ENCODE measurements at regions not wholly inside any gene's neighbourhood (a gene's known extent, or its start where the extent isn't known, plus 50 kb on each side); places are given as distances from the start of the nearest gene placed in this dataset.

DNA sequence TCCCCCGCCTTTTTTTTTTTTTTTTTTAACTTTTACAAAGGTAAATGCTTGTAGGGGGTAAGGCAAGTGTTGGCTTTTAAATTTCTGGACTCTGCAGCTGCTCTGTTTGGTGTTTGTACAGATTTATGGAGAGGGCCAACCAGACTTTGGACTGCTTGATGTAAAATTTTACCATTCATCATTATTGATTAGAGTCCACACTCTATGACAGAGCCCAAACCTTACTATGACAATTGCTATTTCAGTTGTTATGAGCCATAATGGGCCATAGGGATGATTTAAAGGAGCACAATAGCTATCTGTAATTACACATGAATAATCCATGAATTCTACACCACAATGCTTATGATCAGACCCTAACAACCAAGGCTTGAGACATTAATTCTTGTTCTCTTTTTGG, 867.2 kb downstream of the NR2F1-AS1 start:
- Mint-ChIP-seq H3K4me3 (no peak overlapping the region), H3K4me1 (peaks cover 15% of the 10 kb centered on the region; the same call in 2 of the 3 replicates), H3K36me3 (ENCODE audit: low read depth) (no peaks in the 10 kb centered on the region), H3K27me3 (ENCODE audit: insufficient read depth, low read depth, poor library complexity) (peaks cover 2% of the 10 kb centered on the region), H3K9me3 (no peaks in the 10 kb centered on the region), H3K27ac (no peak overlapping the region)
- Histone ChIP-seq H3K36me3 (ENCODE audit: insufficient read depth) (no peaks in the 10 kb centered on the region), H3K27me3 (ENCODE audit: insufficient read depth) (no peaks in the 10 kb centered on the region), H2AFZ (no peak overlapping the region), H3K4me1 (ENCODE audit: insufficient read depth) (no peaks in the 10 kb centered on the region), H3K79me2 (replicated peaks; ENCODE audit: insufficient read depth) (no peaks in the 10 kb centered on the region), H3K4me3 (no peak overlapping the region), H4K20me1 (replicated peaks; ENCODE audit: insufficient read depth) (no peaks in the 10 kb centered on the region), H3K4me2 (no peak overlapping the region), H3K27ac (ENCODE audit: low read depth) (no peak overlapping the region), H3F3A (replicated peaks; ENCODE audit: low read depth) (no peaks in the 10 kb centered on the region), H3K9me2 (ENCODE audit: insufficient read depth) (no peaks in the 10 kb centered on the region)
- ATAC-seq (no peak), DNase-seq (ENCODE audit: low spot score) (no peak)
- TF ChIP-seq JUNB (IDR thresholded peaks at IDR 0.05; ENCODE audit: unreplicated experiment) = no peak
- TF ChIP-seq, protein P1, sequence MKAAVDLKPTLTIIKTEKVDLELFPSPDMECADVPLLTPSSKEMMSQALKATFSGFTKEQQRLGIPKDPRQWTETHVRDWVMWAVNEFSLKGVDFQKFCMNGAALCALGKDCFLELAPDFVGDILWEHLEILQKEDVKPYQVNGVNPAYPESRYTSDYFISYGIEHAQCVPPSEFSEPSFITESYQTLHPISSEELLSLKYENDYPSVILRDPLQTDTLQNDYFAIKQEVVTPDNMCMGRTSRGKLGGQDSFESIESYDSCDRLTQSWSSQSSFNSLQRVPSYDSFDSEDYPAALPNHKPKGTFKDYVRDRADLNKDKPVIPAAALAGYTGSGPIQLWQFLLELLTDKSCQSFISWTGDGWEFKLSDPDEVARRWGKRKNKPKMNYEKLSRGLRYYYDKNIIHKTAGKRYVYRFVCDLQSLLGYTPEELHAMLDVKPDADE (IDR thresholded peaks at IDR 0.05) = no peak
- no peak for TF ChIP-seq POLR2AphosphoS5 (IDR thresholded peaks at IDR 0.05; ENCODE audit: low read depth)
- no peak for TF ChIP-seq EZH2 (IDR thresholded peaks at IDR 0.05; ENCODE audit: low read depth, unreplicated experiment)
- no peak for TF ChIP-seq EZH2phosphoT487 (IDR thresholded peaks at IDR 0.05; ENCODE audit: unreplicated experiment)
- TF ChIP-seq CREB1 (CRISPR knock-in tag; IDR thresholded peaks at IDR 0.05; ENCODE audit: low read depth) = no peak
- TF ChIP-seq NANOG (IDR thresholded peaks at IDR 0.05; ENCODE audit: borderline replicate concordance) = no peak
- no peak for TF ChIP-seq ZNF114 (CRISPR knock-in tag; IDR thresholded peaks at IDR 0.05)
- TF ChIP-seq ZNF462 (CRISPR knock-in tag; IDR thresholded peaks at IDR 0.05) = no peak
- no peak for TF ChIP-seq STAT1 (IDR thresholded peaks at IDR 0.05; ENCODE audit: unreplicated experiment)
- TF ChIP-seq ZNF331 (CRISPR knock-in tag; IDR thresholded peaks at IDR 0.05; ENCODE audit: low read depth) = no peak
- TF ChIP-seq, protein P2, sequence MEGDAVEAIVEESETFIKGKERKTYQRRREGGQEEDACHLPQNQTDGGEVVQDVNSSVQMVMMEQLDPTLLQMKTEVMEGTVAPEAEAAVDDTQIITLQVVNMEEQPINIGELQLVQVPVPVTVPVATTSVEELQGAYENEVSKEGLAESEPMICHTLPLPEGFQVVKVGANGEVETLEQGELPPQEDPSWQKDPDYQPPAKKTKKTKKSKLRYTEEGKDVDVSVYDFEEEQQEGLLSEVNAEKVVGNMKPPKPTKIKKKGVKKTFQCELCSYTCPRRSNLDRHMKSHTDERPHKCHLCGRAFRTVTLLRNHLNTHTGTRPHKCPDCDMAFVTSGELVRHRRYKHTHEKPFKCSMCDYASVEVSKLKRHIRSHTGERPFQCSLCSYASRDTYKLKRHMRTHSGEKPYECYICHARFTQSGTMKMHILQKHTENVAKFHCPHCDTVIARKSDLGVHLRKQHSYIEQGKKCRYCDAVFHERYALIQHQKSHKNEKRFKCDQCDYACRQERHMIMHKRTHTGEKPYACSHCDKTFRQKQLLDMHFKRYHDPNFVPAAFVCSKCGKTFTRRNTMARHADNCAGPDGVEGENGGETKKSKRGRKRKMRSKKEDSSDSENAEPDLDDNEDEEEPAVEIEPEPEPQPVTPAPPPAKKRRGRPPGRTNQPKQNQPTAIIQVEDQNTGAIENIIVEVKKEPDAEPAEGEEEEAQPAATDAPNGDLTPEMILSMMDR (conservative IDR thresholded peaks at IDR 0.05; ENCODE audit: low read depth in 2 of 2) = no peak
- no peak for TF ChIP-seq REST (IDR thresholded peaks at IDR 0.05; ENCODE audit: unreplicated experiment)

All from GM23338 (cell line).